ENCODE measurements at regions not wholly inside any gene's neighbourhood (a gene's known extent, or its start where the extent isn't known, plus 50 kb on each side); places are given as distances from the start of the nearest gene placed in this dataset.

- no peak for TF ChIP-seq CTCF (IDR thresholded peaks at IDR 0.05)
- TF ChIP-seq POLR2A (IDR thresholded peaks at IDR 0.05), result no peak
These were observed 543.6 kb upstream of the CFAP20DC start for GRCh38 chr3:59593380-59593779.
